LNCAP (cell line): ENCODE measurements at regions not wholly inside any gene's neighbourhood (a gene's known extent, or its start where the extent isn't known, plus 50 kb on each side); places are given as distances from the start of the nearest gene placed in this dataset.

ENCODE experiments used
- CTCF ChIP-seq: fragments of 450-650 bp; IDR thresholded peaks from 2 replicates; pipeline ENCODE4 v1.5.1; 2017; ENCODE audit warnings: mild to moderate bottlenecking

- TF ChIP-seq CTCF = no peak
Observed at GRCh38 chr5:107135391-107135790, 535.3 kb downstream of the EFNA5 start.

- no peak for TF ChIP-seq CTCF
Observed at GRCh38 chr5:107134931-107135330, 535.8 kb downstream of the EFNA5 start.

GRCh38 chr5:107129051-107129450, 541.7 kb downstream of the EFNA5 start:
- no peak for TF ChIP-seq CTCF

GRCh38 chr5:107127878-107128277, 542.9 kb downstream of the EFNA5 start:
- no peak for TF ChIP-seq CTCF

- no peak for TF ChIP-seq CTCF
Observed at GRCh38 chr5:107126341-107126740, 544.4 kb downstream of the EFNA5 start.

- no peak for TF ChIP-seq CTCF
Observed at GRCh38 chr5:107124376-107124775, 546.4 kb downstream of the EFNA5 start.

GRCh38 chr5:107123014-107123413, 547.7 kb downstream of the EFNA5 start:
- no peak for TF ChIP-seq CTCF

- no peak for TF ChIP-seq CTCF
Observed at GRCh38 chr5:107121793-107122519, 548.8 kb downstream of the EFNA5 start.
